GM21526 (cell line): ENCODE measurements at regions not wholly inside any gene's neighbourhood (a gene's known extent, or its start where the extent isn't known, plus 50 kb on each side); places are given as distances from the start of the nearest gene placed in this dataset.
"Not testable (repeated sequence)": the region's sequence is repeated elsewhere in the genome, so short reads cannot be mapped to it uniquely, and the experiment has no call there.

ENCODE experiments used
- ATAC-seq: cut with Tn5 transposase; IDR thresholded peaks from one replicate; pipeline ENCODE4 v1.9.1; 2021; ENCODE audit warnings: moderate library complexity; ENCODE audit not compliant: unreplicated experiment, low FRiP score

DNA sequence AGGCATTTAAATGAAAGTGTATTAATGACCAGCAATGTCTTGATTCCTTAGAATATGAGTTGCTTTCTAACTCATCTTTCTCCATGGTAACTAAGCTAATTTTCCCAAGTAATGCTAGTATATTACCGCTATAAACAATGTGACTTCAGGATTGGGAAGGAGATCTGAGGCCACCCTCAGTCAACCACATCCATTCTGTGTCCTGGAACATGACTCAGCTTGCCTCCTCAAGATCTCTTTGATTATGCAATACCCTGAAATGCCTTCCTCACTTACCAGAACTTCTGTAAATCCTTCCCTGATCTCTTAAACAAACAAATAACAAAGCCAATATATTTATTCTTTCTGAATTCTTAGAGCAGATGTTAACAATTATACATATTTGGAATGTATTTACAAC lies 1495.5 kb downstream of the PCDH18 start:
- ATAC-seq, result no peak

DNA sequence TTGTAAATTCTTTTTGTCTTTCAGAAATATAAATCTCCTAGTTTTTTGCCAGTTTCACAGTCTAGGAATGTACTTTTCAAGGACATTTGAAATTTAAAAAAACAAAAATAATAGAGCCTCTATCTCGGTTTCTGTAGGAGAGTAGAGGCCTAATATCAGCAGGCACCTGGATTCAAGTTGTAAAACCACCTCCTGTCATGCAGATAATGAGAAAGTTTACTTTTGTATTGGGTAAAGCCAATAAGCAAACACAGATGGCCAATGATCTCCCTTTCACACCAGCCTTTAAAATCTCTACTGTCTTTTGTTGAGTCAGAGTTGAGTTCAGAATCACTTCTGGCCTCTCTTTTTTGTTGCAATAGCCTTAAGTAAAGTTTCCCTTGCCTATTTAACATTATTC lies 1499.9 kb downstream of the PCDH18 start:
- no peak for ATAC-seq

DNA sequence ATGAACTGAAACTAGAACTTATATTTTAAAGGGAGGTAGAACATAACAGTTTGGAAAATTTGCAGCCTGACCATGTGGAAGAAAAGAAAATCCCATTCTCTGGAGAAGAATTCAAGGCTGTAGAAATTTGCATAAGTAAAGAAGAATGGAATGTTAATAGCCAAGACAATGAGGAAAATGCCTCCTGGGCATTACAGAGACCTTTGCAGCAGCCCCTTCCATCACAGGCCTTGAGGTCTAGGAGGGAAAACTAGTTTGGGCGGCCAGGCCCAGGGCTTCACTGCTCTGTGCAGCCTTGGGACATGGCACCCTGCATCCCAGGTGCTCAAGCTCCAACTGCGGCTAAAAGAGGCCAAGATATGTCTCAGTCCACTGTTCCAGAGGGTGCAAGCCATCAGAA lies 1506.8 kb downstream of the PCDH18 start:
- ATAC-seq, result no peak

DNA sequence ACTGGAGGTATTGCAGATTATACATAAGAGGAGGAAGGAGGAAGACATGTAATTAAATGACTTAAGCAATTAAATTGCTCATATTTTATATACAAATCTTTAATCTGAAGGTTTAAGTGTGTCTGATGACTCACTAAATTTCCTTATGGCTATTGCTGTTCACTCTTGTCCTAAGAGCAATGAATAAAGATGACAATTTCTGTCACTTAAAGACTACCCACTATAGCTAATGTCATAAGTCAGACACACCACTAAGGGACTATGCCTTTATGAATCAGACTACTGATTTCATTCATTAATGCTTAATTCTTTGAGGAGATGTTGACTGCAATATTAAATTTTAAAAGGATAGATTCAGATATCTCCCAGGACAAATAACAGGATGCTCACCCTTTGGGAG lies 1514.7 kb downstream of the PCDH18 start:
- no peak for ATAC-seq

DNA sequence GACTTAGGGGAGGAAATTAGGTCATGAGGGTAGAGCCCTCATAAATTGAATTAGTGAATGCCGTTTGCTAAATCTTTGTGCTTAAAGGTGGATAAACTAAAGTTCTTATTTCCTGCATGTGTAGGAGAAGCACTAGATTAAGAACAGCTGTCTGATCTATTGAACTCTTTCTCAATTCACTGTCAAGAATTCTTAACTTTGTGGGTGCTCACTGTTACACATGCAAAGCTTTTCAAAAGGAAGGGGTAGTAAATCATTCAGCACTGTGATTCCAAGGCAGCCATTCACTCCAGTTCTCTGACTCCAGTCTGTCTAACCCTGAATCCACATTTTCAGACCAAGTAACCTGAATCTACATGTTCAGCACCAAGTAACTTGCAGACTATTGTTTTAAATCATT lies 1520.1 kb downstream of the PCDH18 start:
- no peak for ATAC-seq

DNA sequence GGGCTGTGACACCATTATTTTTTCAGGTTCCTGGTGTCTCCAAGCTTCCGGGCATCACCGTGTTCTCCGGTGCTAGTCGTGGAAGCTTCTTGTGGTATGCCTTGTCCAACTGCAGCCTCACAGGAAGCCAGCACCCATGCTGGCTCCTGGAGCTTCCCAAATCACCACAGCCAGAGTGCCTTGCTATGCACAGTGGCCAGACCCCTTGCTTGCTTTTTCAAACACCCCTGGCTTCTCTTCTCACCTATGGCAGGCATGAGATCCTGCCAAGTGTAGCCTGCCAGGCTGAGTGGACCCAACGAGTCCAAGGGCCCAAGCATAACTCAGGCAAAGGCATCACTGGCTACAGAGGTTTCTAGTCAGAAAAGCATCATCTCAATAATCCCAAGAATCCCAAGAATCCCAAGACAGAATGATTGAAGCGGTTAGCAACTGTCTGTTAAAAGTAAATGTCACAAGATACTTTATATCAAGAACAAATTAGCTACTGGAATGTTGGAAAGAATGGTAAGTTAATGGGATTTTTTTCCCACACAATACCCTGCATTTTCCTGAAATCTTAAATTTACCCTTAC lies 1522.9 kb downstream of the PCDH18 start:
- ATAC-seq, result no peak

- ATAC-seq, result no peak
Measured at GRCh38 chr4:136007991-136008390, 1524.3 kb downstream of the PCDH18 start.

GRCh38 chr4:136002316-136002715 lies 1530.0 kb downstream of the PCDH18 start:
- no peak for ATAC-seq

DNA sequence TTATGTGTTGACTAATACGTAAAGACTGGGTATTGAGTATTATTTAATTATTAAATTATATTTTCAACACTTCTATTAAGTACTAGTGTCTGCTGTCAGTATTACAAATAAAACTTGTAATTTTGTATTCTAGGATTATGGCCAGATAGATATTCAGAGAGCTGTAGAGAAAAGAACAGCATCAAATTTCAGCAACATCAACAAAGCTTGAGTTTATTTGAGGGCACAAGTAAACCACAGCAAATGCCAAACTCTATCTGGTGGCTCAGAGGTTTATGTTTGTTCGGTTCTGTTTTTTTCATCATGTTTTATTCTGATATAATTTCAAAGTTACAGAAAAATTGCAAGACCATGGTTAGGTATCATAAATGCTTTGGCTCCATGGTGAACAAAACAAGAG lies 1530.5 kb downstream of the PCDH18 start:
- ATAC-seq, result no peak

DNA sequence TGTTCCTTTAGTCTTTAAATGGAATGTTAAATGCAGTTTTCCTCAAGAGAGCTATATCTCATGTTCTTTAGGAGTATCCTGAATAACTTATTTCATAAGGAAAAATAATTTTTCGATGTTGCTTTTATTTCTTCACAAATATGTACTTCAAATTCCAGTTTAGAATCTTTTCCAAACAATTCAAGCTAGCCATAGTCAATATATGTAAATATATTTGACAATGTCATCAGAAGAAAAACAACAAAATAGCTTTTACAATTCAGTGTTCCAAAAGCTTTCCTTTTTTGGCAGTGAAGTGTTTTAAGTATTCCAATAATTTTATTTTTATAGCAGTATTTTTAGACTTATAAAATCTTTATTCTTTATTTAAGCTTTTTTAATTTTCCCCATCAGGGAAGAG lies 1532.0 kb downstream of the PCDH18 start:
- ATAC-seq, result no peak

- ATAC-seq, result no peak
Measured at GRCh38 chr4:135994360-135994759, 1537.9 kb downstream of the PCDH18 start.

DNA sequence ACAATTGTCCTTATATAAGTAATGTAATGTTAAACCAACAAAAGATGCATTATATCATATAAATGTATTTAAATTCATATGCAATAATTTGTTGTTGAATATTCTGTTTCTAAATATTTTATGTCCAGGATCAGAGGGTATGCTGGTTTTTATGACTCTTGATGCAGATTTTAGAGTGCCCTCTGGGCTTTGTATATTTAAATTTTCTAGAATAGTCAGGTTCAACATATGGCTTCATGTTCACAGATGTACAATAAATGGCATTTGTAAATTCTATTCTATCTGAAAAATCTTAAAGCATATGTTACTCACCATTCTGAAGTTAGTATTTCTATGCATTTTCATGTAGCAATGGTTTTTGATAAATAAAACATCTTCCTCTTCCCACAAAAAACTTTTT lies 1555.4 kb downstream of the PCDH18 start:
- no peak for ATAC-seq

GRCh38 chr4:135966936-135967335 lies 1565.4 kb downstream of the PCDH18 start:
- ATAC-seq, result no peak

DNA sequence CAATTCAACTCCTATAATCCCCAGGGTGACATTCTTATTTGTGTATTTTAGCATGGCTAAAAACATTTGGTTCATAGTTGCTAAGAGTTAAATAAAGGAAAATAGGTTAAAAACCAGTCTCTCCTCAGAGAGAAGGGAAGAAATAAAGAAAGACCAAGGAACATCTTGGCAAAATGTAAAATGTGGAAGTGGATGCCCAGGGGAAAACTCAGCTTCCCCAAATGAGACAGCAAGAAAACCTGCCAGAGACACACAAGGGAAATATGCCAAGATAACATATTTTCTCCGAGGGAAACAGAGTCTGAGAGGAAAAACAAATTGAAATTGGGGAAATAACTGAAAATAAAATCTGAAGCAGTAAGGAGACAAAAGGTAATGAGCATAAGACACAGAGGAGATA lies 1569.3 kb downstream of the PCDH18 start:
- no peak for ATAC-seq

GRCh38 chr4:135949931-135950330 lies 1582.4 kb downstream of the PCDH18 start:
- ATAC-seq, result no peak

DNA sequence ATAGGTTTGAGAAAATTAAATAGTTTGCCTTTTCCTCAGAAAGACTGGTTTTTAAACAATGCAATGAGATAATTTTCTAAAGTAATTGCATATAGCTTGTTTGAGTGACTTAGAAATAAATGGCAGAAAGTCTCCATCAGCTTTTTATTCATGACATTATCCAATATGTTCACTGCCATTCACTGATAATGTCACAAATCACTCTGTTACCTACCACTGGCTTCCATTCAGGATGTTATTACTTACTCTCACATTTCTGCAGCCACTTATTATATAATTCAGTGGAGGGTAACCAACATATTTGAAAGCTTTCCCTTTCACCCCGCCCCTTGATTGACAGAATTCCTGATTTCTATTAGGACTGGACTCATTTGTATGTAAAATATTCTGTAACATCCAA lies 1583.5 kb downstream of the PCDH18 start:
- ATAC-seq, result no peak

DNA sequence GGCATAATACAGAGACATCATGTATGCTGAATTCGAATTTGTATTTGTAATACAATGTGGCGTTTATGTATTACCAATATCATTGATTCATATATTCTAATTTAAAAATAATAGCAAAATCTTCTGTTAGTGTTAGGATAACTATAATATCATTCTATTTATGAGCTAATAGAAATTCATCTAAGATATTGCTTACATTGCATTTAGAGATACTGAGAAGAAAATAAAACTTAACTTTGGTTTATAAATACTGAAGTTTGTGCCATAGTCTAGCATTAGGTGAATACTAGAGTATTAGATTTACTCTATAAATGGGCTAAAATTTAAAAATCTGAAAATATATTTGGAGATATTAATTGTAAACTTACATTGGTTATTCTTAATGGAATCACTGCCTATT lies 1590.6 kb downstream of the PCDH18 start:
- no peak for ATAC-seq

GRCh38 chr4:135934026-135934425 lies 1598.3 kb downstream of the PCDH18 start:
- no peak for ATAC-seq

DNA sequence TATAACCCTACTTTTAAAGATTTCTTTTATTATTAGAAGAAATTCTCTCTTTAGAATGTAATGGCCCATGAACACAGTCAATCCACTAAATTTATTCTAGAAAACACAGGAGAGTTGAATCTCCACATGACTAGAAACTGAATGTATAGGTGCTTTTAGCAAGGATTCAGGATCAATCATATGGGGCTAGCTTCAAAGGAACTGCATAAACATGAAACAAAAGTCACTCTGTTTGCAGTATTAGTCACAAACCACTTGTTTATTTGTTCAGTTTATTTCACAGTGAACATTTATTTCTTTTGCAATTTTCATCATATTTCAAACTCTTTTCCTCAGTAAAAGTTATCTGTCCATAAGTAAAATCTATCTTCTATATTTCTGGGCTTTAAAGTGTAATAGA lies 1604.6 kb downstream of the PCDH18 start:
- no peak for ATAC-seq

GRCh38 chr4:135921081-135921480 lies 1611.2 kb downstream of the PCDH18 start:
- ATAC-seq, result no peak

GRCh38 chr4:135917011-135917410 lies 1615.3 kb downstream of the PCDH18 start:
- no peak for ATAC-seq

DNA sequence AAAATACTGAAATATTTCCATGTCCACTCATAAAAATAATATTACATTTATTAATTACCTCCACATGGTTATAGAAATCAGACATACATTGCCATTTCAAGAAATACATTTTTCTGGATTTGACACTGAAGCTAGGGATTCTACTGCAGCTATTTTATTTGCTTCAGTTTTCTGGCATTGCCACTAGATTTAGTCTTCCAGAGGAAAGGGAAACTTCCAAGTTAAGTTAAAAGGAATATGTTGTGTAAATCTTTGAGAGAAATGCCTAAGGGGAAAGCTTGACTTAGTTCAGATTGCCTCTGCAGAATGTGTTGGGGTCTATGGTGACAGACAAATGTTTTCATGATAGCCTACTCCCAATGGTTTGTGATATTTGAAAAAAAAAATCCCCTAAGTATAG lies 1631.3 kb downstream of the PCDH18 start:
- ATAC-seq, result no peak

- not testable (repeated sequence) for ATAC-seq
Measured at GRCh38 chr4:135864304-135864703, 1662.7 kb upstream of the PABPC4L start.
